Sigmoid colon (tissue), 6 donors: ENCODE measurements at regions not wholly inside any gene's neighbourhood (a gene's known extent, or its start where the extent isn't known, plus 50 kb on each side); places are given as distances from the start of the nearest gene placed in this dataset.

ENCODE experiments used
- DNase-seq: peaks from one replicate; pipeline ENCODE4 v3.0.0-alpha.2; 2019
- H3K27ac ChIP-seq, 4 donors: fragments of 200-600 bp; sonication (generic); one replicate each; pipeline ENCODE4 v1.5.1; 2016 to 2019; ENCODE audit warnings: mild to moderate bottlenecking in 1 of 4
- H3K27me3 ChIP-seq, 3 donors: fragments of 200-600 bp; sonication (generic); one replicate each; pipeline ENCODE4 v1.5.1; 2019; ENCODE audit warnings: mild to moderate bottlenecking in 1 of 3
- H3K36me3 ChIP-seq, 4 donors: fragments of 200-600 bp; sonication (generic); one replicate each; pipeline ENCODE4 v1.5.1; 2016 to 2019
- H3K4me1 ChIP-seq, 4 donors: fragments of 200-600 bp; sonication (generic); one replicate each; pipeline ENCODE4 v1.5.1; 2017 to 2019
- H3K4me3 ChIP-seq, 4 donors: fragments of 200-600 bp; sonication (generic); one replicate each; pipeline ENCODE4 v1.5.1; 2017 to 2019; ENCODE audit warnings: mild to moderate bottlenecking in 2 of 4, moderate library complexity in 1 of 4
- H3K9me3 ChIP-seq, 4 donors: fragments of 200-600 bp in 3 of 4; sonication (generic) in 3 of 4; one replicate each; pipeline versions ENCODE4 v1.5.1 to v1.6.1; 2013 to 2019
- CTCF ChIP-seq, 4 experiments: fragments of 450-650 bp in 3 of 4; fragments of 200-600 bp in 1 of 4; IDR thresholded peaks; one replicate each; pipeline ENCODE4 v1.5.1; 2016 to 2019; ENCODE audit warnings: antibody characterized with exemption in 4 of 4, mild to moderate bottlenecking in 3 of 4, moderate library complexity in 2 of 4
- EP300 ChIP-seq, 4 donors: sonication (generic); formaldehyde crosslinking; IDR thresholded peaks; one replicate each; pipeline ENCODE4 v1.6.1; 2017; ENCODE audit warnings: antibody characterized with exemption in 4 of 4
- POLR2A ChIP-seq, 2 donors: fragments of 450-650 bp; IDR thresholded peaks; one replicate each; pipeline ENCODE4 v1.6.1; 2016; ENCODE audit warnings: antibody characterized with exemption in 2 of 2, mild to moderate bottlenecking in 2 of 2, moderate library complexity in 2 of 2
- POLR2AphosphoS5 ChIP-seq, 4 donors: sonication (generic); formaldehyde crosslinking; IDR thresholded peaks; one replicate each; pipeline ENCODE4 v1.6.1; 2017; ENCODE audit warnings: antibody characterized with exemption in 4 of 4
- WGBS, 2 donors: extraction: QIAGEN DNeasy Blood & Tissue Kit; methylation state at CpG; one replicate each; pipeline ENCODE4 v1.1.7; 2013; 5-methylcytosine and 5-hydroxymethylcytosine counted together
- intact Hi-C: fragments of 100-400 bp; cut with DNase I; formaldehyde crosslinking; loops from one replicate; pipeline ENCODE4 v1.15.1; 2023
- donor health status: healthy with polysubstance abuse.
- donor health status: healthy.

- H3K27ac ChIP-seq, result no peak overlapping the region
- no peak for DNase-seq
- WGBS, 2 donors, result 65 to 77% methylated on average over 4 of the region's 4 CpGs
- H3K4me1 ChIP-seq, result no peaks in the 10 kb centered on the region
- no peak overlapping the region for H3K4me3 ChIP-seq
- H3K27me3 ChIP-seq, result no peaks in the 10 kb centered on the region
- TF ChIP-seq EP300 (IDR thresholded peaks at IDR 0.05), result no peak
- no peak for TF ChIP-seq POLR2A (IDR thresholded peaks at IDR 0.05)
- TF ChIP-seq CTCF (IDR thresholded peaks at IDR 0.05), result no peak
- TF ChIP-seq POLR2AphosphoS5 (IDR thresholded peaks at IDR 0.05), result no peak
- H3K9me3 ChIP-seq, result no peaks in the 10 kb centered on the region
- intact Hi-C loops, result no loop called here
- H3K36me3 ChIP-seq, result no peaks in the 10 kb centered on the region
Observed at GRCh38 chr1:184237588-184237987, 149.2 kb upstream of the C1orf21 start.

GRCh38 chr1:184241446-184241845, 145.4 kb upstream of the C1orf21 start:
- DNase-seq, result no peak
- 89 to 90% methylated on average over 2 of the region's 2 CpGs for WGBS, 2 donors
- intact Hi-C loops, result no loop called here
- H3K4me1 ChIP-seq, result no peaks in the 10 kb centered on the region
- TF ChIP-seq POLR2A (IDR thresholded peaks at IDR 0.05), result no peak
- no peak for TF ChIP-seq CTCF (IDR thresholded peaks at IDR 0.05)
- no peak for TF ChIP-seq POLR2AphosphoS5 (IDR thresholded peaks at IDR 0.05)
- no peak for TF ChIP-seq EP300 (IDR thresholded peaks at IDR 0.05)
- H3K27me3 ChIP-seq, result no peaks in the 10 kb centered on the region
- H3K4me3 ChIP-seq, result no peak overlapping the region
- H3K36me3 ChIP-seq, result no peaks in the 10 kb centered on the region
- H3K27ac ChIP-seq, result no peak overlapping the region
- H3K9me3 ChIP-seq, result no peaks in the 10 kb centered on the region

GRCh38 chr1:184242507-184242943, 144.3 kb upstream of the C1orf21 start:
- WGBS, 2 donors, result 62 to 74% methylated on average over 2 of the region's 2 CpGs
- TF ChIP-seq EP300 (IDR thresholded peaks at IDR 0.05) (no peak), POLR2A (IDR thresholded peaks at IDR 0.05) (no peak), POLR2AphosphoS5 (IDR thresholded peaks at IDR 0.05) (no peak)
- H3K4me1 ChIP-seq, result no peaks in the 10 kb centered on the region
- DNase-seq, result no peak
- H3K36me3 ChIP-seq, result no peaks in the 10 kb centered on the region
- H3K9me3 ChIP-seq, result no peaks in the 10 kb centered on the region
- no peak overlapping the region for H3K4me3 ChIP-seq
- intact Hi-C loops, result no loop called here
- H3K27me3 ChIP-seq, result no peaks in the 10 kb centered on the region
- no peak overlapping the region for H3K27ac ChIP-seq

GRCh38 chr1:184244962-184245361, 141.9 kb upstream of the C1orf21 start:
- no peak for DNase-seq
- no peak overlapping the region for H3K27ac ChIP-seq
- H3K36me3 ChIP-seq, result no peaks in the 10 kb centered on the region
- intact Hi-C loops, result no loop called here
- TF ChIP-seq POLR2A (IDR thresholded peaks at IDR 0.05), result no peak
- no peak for TF ChIP-seq POLR2AphosphoS5 (IDR thresholded peaks at IDR 0.05)
- no peak for TF ChIP-seq CTCF (IDR thresholded peaks at IDR 0.05)
- TF ChIP-seq EP300 (IDR thresholded peaks at IDR 0.05), result no peak
- no peaks in the 10 kb centered on the region for H3K27me3 ChIP-seq
- no peak overlapping the region for H3K4me3 ChIP-seq
- no peaks in the 10 kb centered on the region for H3K9me3 ChIP-seq
- WGBS, 2 donors, result 83 to 85% methylated on average over 2 of the region's 2 CpGs
- no peaks in the 10 kb centered on the region for H3K4me1 ChIP-seq

GRCh38 chr1:184247671-184248070, 139.2 kb upstream of the C1orf21 start:
- TF ChIP-seq POLR2AphosphoS5 (IDR thresholded peaks at IDR 0.05) (no peak), POLR2A (IDR thresholded peaks at IDR 0.05) (no peak), CTCF (IDR thresholded peaks at IDR 0.05) (no peak), EP300 (IDR thresholded peaks at IDR 0.05) (no peak)
- intact Hi-C loops, result no loop called here
- no peaks in the 10 kb centered on the region for H3K9me3 ChIP-seq
- DNase-seq, result no peak
- WGBS, 2 donors, result 73 to 77% methylated on average over 1 of the region's 1 CpG
- no peaks in the 10 kb centered on the region for H3K36me3 ChIP-seq
- H3K4me3 ChIP-seq, result no peak overlapping the region
- no peak overlapping the region for H3K27ac ChIP-seq
- H3K27me3 ChIP-seq, result no peaks in the 10 kb centered on the region
- H3K4me1 ChIP-seq, result no peaks in the 10 kb centered on the region
